Duodenal mucosa (tissue), 2 donors: ENCODE measurements at regions not wholly inside any gene's neighbourhood (a gene's known extent, or its start where the extent isn't known, plus 50 kb on each side); places are given as distances from the start of the nearest gene placed in this dataset.

ENCODE experiments used
- H3K27ac ChIP-seq: one replicate; pipeline ENCODE4 v1.7.0; 2013; ENCODE audit warnings: low read depth, low read length
- H3K27me3 ChIP-seq, 2 donors: one replicate each; pipeline ENCODE4 v1.7.0; 2013; ENCODE audit warnings: low read length in 2 of 2, control low read depth in 1 of 2; ENCODE audit not compliant: insufficient read depth in 2 of 2, control insufficient read depth in 1 of 2
- H3K36me3 ChIP-seq, 2 donors: one replicate each; pipeline ENCODE4 v1.7.0; 2013; ENCODE audit warnings: low read length in 2 of 2, control low read depth in 1 of 2; ENCODE audit not compliant: insufficient read depth in 2 of 2, control insufficient read depth in 1 of 2
- H3K4me1 ChIP-seq, 2 donors: one replicate each; pipeline ENCODE4 v1.7.0; 2013; ENCODE audit warnings: low read length in 2 of 2, control low read depth in 1 of 2; ENCODE audit not compliant: insufficient read depth in 2 of 2, control insufficient read depth in 1 of 2
- H3K4me3 ChIP-seq, 2 donors: one replicate each; pipeline ENCODE4 v1.7.0; 2013; ENCODE audit warnings: low read length in 2 of 2, low read depth in 1 of 2
- H3K9ac ChIP-seq, 2 donors: one replicate each; pipeline ENCODE4 v1.7.0; 2013; ENCODE audit warnings: low read length in 2 of 2, low read depth in 1 of 2
- H3K9me3 ChIP-seq, 2 donors: one replicate each; pipeline ENCODE4 v1.7.0; 2013; ENCODE audit warnings: low read length in 2 of 2, control low read depth in 1 of 2; ENCODE audit not compliant: control insufficient read depth in 1 of 2

DNA sequence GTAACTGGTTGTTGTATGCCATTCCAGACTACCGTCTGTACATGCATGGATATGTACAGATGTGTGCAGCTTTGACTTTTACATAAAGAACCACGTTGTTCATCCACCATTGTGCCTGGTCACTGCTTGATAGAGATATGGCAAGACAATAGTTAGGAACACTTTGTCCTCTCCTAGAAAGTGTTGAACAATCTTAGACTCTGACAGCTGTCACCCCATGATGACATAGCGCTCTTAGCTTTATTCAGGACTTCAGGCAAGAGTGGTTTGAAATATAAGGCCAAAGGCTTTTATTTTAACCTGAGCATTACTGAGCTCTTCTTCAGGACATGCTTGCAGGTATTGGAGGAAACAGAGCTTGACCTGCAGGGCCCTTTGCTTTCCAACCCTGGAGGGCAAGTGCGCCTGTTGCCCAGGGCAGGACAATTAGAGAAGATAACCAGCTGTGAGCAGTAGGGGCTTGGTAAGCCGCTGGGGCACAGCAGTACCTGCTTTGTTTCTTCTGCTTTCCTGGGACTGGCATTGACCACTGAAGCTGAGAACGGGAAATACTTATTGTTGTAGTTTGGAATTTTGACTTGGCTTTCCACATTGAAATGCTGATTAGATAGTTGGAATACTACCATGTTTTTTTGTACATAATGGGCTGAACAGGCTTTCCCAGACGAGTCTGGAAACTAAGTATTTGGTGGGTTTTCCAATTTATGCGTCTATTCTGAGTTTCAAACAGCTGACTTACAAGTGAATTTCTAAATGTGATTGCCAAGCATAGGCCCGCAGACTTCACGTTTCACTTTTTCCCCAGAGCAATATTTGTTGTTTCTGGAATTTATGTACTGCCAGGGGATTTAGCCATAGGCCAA, 51.1 kb downstream of the GARRE1 start:
- no peaks in the 10 kb centered on the region for H3K27me3 ChIP-seq
- no peaks in the 10 kb centered on the region for H3K9me3 ChIP-seq
- H3K4me3 ChIP-seq: no peak overlapping the region
- H3K9ac ChIP-seq: no peak overlapping the region
- peaks cover 22 to 30% of the 10 kb centered on the region in 2 donors for H3K4me1 ChIP-seq
- H3K27ac ChIP-seq: no peak overlapping the region
- H3K36me3 ChIP-seq: peaks cover 4 to 6% of the 10 kb centered on the region in 2 donors

DNA sequence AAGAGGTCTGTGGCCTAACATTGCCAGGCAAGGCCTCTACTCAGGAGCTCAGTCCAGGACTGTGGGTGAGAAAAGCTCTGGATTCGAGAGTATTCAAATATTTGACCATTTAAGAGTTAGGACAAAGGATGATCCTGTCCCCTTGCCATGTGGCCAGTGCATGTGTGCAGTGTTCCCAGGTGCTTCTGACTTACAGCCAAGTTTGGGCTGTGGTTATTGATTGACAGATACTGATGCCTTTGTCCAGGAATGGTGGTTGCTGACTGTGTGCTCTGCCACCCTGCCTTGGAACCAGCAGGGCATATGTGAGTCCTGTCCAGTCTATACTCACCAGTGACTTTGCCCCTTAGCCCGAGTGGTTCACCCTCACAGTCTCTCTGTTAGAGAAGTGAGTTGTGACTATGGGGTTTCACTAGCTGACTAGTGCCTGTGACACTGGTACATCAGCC, 51.9 kb downstream of the GARRE1 start:
- H3K4me3 ChIP-seq: no peak overlapping the region
- H3K4me1 ChIP-seq: peaks cover 22 to 33% of the 10 kb centered on the region in 2 donors
- H3K27ac ChIP-seq: no peak overlapping the region
- H3K36me3 ChIP-seq: peaks cover 0 to 6% of the 10 kb centered on the region in 2 donors
- no peaks in the 10 kb centered on the region for H3K27me3 ChIP-seq
- H3K9me3 ChIP-seq: no peaks in the 10 kb centered on the region
- H3K9ac ChIP-seq: no peak overlapping the region

DNA sequence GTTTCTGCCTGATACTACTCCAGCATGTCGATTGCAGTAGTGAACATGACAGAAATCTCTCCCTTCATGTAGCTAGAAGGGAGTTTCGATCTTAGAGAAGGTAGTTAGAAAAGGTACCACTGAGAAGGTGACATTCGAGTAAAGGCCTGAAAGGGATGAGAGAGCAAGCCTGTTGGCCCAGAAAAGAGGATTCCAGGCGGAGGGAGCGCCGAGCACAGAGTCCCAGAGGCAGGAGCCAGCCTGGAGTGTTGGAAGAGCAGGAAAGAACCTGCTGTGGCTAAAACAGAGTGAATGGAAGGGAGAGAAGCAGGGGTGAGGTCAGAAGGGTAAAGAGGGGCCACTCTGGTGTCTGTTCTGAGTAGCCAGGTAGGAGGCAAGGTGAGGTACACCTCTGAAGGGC, 52.5 kb downstream of the GARRE1 start:
- no peak overlapping the region for H3K4me3 ChIP-seq
- H3K27ac ChIP-seq: no peak overlapping the region
- no peak overlapping the region for H3K9ac ChIP-seq
- no peaks in the 10 kb centered on the region for H3K9me3 ChIP-seq
- H3K4me1 ChIP-seq: peaks cover 22 to 33% of the 10 kb centered on the region in 2 donors
- H3K36me3 ChIP-seq: peaks cover 0 to 6% of the 10 kb centered on the region in 2 donors
- no peaks in the 10 kb centered on the region for H3K27me3 ChIP-seq

DNA sequence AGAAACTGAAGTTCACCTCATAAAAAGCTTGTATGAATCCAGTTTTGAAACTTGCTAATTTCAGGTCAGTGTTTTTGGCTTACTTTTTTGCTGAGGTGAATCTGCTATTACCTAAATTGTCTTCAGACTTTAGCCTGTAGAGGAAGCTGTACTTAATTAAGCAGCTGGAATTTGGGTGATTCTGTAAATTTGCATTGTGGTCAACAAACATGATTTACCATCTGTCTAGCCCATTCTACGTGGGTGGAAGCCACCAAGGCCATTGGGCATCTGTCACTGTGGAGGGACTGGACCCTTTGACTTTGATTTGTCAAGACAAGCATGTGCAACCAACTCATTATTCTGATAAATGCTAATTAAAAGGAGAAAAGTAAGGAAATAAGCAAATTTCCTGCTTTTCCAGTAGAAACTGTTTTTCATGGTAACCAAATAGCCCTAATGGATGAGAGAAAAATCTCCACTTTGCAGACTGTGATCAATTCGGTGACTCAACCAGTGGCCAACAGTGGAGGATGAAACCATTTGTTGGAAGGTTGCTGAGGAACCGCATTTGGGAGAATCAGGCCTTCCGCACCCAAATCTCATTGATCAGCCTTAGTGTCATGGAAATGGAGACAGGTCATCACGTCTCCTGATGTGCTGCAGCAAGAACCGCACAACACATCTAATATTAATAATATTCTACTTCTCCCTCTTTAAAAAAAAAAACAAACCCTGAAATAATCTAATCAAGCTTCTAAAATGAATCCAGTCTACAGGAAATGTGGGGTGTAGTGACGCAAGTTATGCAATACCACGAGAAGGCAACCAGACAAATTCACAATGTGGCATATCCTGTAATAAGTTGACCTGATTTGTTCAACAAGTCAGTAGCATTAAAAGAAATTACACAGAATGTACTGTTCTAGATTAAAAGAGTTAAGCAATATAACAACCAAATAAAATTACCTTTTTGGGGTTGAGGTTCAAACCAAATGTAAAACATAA, 54.3 kb downstream of the GARRE1 start:
- no peak overlapping the region for H3K4me3 ChIP-seq
- peaks cover 0 to 6% of the 10 kb centered on the region in 2 donors for H3K36me3 ChIP-seq
- no peaks in the 10 kb centered on the region for H3K27me3 ChIP-seq
- no peaks in the 10 kb centered on the region for H3K9me3 ChIP-seq
- no peak overlapping the region for H3K27ac ChIP-seq
- no peak overlapping the region for H3K9ac ChIP-seq
- peaks cover 22 to 33% of the 10 kb centered on the region in 2 donors for H3K4me1 ChIP-seq

DNA sequence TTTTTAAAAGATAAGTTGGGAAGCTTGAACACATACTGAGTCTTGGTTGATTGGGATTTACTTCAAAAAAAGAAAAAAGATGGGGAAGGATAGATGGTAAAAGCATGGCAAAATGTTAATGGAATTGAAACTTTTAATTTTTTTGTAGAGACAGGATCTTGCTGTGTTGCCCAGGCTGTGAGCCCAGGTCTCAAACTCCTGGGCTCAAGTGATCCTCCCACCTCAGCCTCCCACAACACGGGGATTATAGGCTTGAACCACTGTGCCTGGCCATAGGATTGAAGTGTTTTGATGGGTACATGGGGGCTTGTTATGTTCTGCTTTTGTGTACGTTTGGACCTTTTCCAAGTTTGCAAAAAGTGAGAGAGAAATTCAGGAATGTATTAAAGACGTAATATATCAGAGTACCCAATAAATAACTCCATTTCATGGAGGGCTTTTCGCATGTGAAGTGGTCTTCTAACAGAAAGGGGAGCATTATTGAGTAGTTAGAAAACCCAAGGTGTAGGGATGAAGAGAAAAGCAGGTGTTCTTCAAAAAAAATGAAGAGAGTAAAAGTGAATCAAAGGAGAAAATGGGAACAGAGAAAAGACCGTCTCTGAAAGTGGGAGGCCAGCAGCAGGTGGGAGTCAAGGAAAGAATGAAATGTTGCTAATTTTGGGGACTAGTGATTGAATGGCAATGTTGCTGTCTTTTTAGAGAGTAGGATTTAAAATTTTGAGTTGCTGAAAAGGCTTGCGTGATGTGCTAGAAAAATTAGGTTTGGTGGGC, 55.2 kb downstream of the GARRE1 start:
- Histone ChIP-seq H3K36me3 (peaks cover 0 to 6% of the 10 kb centered on the region in 2 donors), H3K9me3 (no peaks in the 10 kb centered on the region), H3K4me3 (no peak overlapping the region), H3K27me3 (no peaks in the 10 kb centered on the region), H3K27ac (no peak overlapping the region), H3K4me1 (peaks cover 22 to 33% of the 10 kb centered on the region in 2 donors), H3K9ac (no peak overlapping the region)

DNA sequence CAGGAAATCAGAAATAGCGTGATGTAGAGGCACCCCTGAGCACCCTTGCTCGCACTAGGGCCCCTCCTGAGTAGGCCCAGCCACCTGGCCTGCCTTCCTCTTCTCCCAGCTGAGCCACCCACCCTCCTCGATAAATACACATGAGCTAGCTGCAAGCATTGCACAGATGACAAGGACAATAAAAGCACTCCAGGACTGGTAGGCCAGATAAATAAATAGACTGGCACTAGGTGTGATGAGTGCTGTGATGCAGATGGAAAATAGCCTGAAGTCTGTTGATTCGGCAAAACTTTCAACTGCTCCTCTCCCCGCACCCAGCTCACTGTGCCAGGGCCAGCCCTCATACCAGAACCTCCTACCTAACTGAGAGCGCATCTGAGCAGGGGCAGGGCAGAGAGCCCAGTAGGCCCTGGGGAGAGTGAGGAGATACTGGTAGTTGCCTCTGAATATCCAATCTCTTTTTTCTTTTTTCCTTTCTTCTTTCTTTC, 54.5 kb upstream of the GPI start:
- peaks cover 22 to 30% of the 10 kb centered on the region in 2 donors for H3K4me1 ChIP-seq
- H3K36me3 ChIP-seq: no peaks in the 10 kb centered on the region
- H3K27me3 ChIP-seq: no peaks in the 10 kb centered on the region
- peak overlapping the region in 1 of 2 donors; percentile 16 for H3K9ac ChIP-seq
- H3K4me3 ChIP-seq: no peak overlapping the region
- no peaks in the 10 kb centered on the region for H3K9me3 ChIP-seq
- no peak overlapping the region for H3K27ac ChIP-seq

DNA sequence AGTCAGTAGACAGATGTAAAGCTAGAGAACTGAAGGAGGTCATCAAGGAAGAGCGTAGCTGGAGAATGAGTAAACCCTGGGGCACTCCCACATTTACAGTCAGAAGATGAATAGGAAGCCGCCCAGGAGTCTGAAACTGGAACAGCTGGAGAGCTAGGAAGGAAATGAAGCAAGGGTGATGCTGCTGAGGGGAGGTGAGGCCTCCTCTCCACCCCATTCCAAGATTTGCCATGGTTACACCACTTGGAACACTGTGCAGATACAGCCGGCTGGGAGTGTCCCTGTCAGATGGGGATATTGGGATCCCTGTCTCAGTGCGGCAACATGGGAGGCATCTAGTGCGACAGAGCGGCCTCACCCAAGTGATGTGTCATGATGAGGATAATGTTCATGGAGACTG, 51.8 kb upstream of the GPI start:
- Histone ChIP-seq H3K36me3 (no peaks in the 10 kb centered on the region), H3K27ac (no peak overlapping the region), H3K9me3 (no peaks in the 10 kb centered on the region), H3K27me3 (no peaks in the 10 kb centered on the region), H3K4me3 (no peak overlapping the region), H3K4me1 (peaks cover 23 to 26% of the 10 kb centered on the region in 2 donors), H3K9ac (no peak overlapping the region)

DNA sequence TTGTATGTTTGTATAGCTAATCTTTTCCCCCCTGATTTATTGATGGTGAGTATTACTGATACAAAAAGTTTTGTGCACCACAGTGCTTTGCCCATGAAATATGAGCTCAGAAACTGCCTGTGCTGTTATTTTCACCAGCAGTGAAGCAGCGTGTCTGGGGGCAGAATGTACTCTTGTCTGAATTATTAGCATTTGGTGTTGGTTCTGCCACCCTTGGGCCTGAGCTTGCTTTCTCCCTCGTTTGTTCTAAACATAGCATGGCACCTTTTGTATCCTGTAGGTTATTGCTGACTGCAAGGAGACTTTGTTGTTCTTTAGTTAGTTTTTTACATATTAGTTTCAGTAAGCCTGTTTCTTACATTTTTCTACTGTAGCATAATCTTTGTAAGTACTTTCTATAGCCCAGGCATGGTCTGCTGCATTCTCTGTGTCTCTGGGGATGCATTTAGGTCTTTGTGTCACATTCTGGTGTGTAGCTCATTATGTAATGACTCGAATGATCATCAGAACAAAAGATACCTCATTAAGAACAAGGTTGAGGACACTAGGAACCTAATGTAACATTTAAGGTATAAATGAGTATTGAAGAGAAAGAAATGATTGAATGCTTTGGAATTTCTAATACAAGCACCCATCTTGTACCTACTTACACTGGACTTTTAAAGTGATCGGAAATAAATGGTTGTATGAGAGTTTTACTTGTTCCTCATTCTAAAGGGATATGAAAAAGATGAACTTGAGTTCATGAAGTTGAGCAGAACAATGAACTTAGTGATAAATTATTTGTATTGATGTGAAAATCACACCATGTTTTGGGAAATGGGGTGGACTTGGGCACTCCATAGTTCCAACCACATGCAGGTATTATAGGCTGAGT, 50.3 kb upstream of the GPI start:
- Histone ChIP-seq H3K9ac (no peak overlapping the region), H3K4me1 (peaks cover 19% of the 10 kb centered on the region in 2 donors), H3K36me3 (no peaks in the 10 kb centered on the region), H3K27ac (no peak overlapping the region), H3K4me3 (no peak overlapping the region), H3K27me3 (no peaks in the 10 kb centered on the region), H3K9me3 (no peaks in the 10 kb centered on the region)
